Peyer's patch (tissue), 4 donors: ENCODE measurements at regions not wholly inside any gene's neighbourhood (a gene's known extent, or its start where the extent isn't known, plus 50 kb on each side); places are given as distances from the start of the nearest gene placed in this dataset.

Experiments used
- DNase-seq, 3 donors: peaks; one replicate each; pipeline ENCODE4 v3.0.0-alpha.2; 2017 to 2019
- H3K27ac ChIP-seq, 4 donors: fragments of 200-600 bp; sonication (generic); one replicate each; pipeline ENCODE4 v1.5.1; 2016 to 2019
- H3K27me3 ChIP-seq, 2 donors: fragments of 200-600 bp; sonication (generic); one replicate each; pipeline ENCODE4 v1.5.1; 2019
- H3K36me3 ChIP-seq, 3 donors: fragments of 200-600 bp; sonication (generic); one replicate each; pipeline ENCODE4 v1.5.1; 2016 to 2019
- H3K4me1 ChIP-seq, 4 donors: fragments of 200-600 bp; sonication (generic); one replicate each; pipeline ENCODE4 v1.5.1; 2016 to 2019
- H3K4me3 ChIP-seq, 4 donors: fragments of 200-600 bp; sonication (generic); 1 replicate in 3 of 4; 2 replicates in 1 of 4; pipeline ENCODE4 v1.5.1; 2016 to 2019; ENCODE audit warnings: mild to moderate bottlenecking in 1 of 4
- H3K9me3 ChIP-seq, 4 donors: fragments of 200-600 bp; sonication (generic); one replicate each; pipeline ENCODE4 v1.5.1; 2016 to 2019; ENCODE audit warnings: mild to moderate bottlenecking in 1 of 4
- POLR2A ChIP-seq, 2 donors: fragments of 450-650 bp; IDR thresholded peaks; one replicate each; pipeline ENCODE4 v1.5.1; 2017; ENCODE audit warnings: antibody characterized with exemption in 2 of 2, mild to moderate bottlenecking in 2 of 2, moderate library complexity in 2 of 2
- TF ChIP-seq, protein P1 (sequence below), 6 experiments: fragments of 450-650 bp in 4 of 6; fragments of 200-600 bp in 2 of 6; sonication (generic) in 1 of 6; IDR thresholded peaks; one replicate each; pipeline ENCODE4 v1.5.1; 2017 to 2019; ENCODE audit warnings: antibody characterized with exemption in 6 of 6, mild to moderate bottlenecking in 3 of 6, moderate library complexity in 1 of 6

DNA sequence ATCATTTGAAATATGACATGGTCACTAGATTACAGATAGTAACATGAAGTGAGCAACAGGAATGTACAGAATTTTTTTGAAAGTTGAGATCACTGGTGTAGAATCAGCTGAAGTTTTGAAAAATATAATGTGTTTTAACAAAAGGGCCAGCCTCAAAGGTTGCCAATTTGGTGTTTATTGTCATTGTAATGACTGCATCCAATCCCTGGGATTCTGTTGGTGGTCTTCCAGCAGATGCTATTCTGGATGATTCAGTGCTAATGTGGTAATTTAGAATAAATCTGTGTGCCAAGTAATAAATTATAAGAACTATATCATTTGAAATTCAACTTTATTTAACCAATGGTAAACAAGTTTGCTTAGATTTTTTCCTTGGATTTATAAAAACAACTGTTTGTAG lies 436.4 kb upstream of the PKN2 start:
- no peak for DNase-seq
- H3K9me3 ChIP-seq = no peaks in the 10 kb centered on the region
- no peaks in the 10 kb centered on the region for H3K27me3 ChIP-seq
- TF ChIP-seq POLR2A (IDR thresholded peaks at IDR 0.05) = no peak
- TF ChIP-seq, protein P1, sequence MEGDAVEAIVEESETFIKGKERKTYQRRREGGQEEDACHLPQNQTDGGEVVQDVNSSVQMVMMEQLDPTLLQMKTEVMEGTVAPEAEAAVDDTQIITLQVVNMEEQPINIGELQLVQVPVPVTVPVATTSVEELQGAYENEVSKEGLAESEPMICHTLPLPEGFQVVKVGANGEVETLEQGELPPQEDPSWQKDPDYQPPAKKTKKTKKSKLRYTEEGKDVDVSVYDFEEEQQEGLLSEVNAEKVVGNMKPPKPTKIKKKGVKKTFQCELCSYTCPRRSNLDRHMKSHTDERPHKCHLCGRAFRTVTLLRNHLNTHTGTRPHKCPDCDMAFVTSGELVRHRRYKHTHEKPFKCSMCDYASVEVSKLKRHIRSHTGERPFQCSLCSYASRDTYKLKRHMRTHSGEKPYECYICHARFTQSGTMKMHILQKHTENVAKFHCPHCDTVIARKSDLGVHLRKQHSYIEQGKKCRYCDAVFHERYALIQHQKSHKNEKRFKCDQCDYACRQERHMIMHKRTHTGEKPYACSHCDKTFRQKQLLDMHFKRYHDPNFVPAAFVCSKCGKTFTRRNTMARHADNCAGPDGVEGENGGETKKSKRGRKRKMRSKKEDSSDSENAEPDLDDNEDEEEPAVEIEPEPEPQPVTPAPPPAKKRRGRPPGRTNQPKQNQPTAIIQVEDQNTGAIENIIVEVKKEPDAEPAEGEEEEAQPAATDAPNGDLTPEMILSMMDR (IDR thresholded peaks at IDR 0.05) = no peak
- no peak overlapping the region for H3K27ac ChIP-seq
- no peaks in the 10 kb centered on the region for H3K36me3 ChIP-seq
- no peak overlapping the region for H3K4me3 ChIP-seq
- no peaks in the 10 kb centered on the region for H3K4me1 ChIP-seq

DNA sequence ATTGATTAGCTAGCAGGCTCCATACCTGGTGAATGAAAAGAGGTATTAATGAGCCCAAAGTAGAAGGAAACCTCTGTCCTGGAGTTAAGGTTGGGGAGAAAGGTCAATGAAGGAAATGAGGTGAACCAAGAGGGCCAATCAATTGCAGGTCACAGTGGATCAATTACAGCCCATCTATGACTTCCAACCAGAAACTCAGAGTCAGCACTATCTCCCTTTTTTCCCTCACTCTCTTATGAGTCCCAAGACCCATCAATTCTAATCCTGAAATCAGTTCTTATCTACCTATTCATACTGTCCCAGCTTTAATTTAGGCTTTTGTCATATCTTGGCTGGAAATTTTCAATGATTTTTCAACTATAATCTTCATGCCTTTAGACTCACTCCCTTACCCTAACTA lies 433.2 kb upstream of the PKN2 start:
- no peaks in the 10 kb centered on the region for H3K27me3 ChIP-seq
- no peak overlapping the region for H3K4me3 ChIP-seq
- no peaks in the 10 kb centered on the region for H3K36me3 ChIP-seq
- no peaks in the 10 kb centered on the region for H3K4me1 ChIP-seq
- no peak for TF ChIP-seq POLR2A (IDR thresholded peaks at IDR 0.05)
- TF ChIP-seq, protein P1 (IDR thresholded peaks at IDR 0.05) = no peak
- no peaks in the 10 kb centered on the region for H3K9me3 ChIP-seq
- no peak for DNase-seq
- H3K27ac ChIP-seq = no peak overlapping the region

DNA sequence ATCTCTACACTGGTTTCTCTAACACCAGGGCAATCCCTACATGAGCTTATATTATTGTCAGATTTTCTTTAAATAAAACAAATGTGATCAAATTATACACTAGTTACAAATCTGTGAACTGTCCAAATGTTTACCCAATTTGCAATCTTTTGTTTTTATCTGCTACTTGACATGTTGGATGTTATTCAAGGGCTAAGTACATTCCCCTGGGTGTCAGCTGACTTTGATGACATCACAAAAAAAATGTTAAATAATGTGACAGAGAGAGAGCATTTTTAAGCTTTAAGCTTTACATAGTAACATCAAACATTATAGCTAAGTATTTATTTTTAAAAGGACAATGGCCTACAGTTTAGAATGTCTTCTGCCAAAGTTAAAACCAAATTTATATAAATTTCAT lies 431.3 kb upstream of the PKN2 start:
- H3K4me3 ChIP-seq = no peak overlapping the region
- no peak overlapping the region for H3K27ac ChIP-seq
- no peaks in the 10 kb centered on the region for H3K27me3 ChIP-seq
- TF ChIP-seq, protein P1 (IDR thresholded peaks at IDR 0.05) = no peak
- no peaks in the 10 kb centered on the region for H3K4me1 ChIP-seq
- H3K36me3 ChIP-seq = no peaks in the 10 kb centered on the region
- DNase-seq = no peak
- no peaks in the 10 kb centered on the region for H3K9me3 ChIP-seq

DNA sequence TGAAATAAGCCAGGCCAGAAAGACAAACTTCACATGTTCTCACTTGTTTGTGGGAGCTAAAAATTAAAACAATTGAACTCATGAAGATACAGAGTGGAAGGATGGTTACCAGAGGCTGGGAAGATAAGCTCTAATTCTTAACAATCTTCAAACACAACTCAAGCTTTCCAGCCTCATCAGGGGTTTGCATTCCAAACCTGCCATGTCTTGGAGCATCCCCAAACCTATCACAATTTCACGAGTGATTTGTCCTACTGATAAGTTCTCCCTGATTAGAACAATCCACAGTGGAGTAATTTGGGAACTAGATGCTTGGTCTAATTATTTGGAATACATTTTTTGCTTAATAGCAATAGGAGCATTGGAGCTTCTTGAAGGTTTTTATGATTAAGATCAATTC lies 418.5 kb upstream of the PKN2 start:
- Histone ChIP-seq H3K36me3 (no peaks in the 10 kb centered on the region), H3K4me3 (no peak overlapping the region), H3K27me3 (no peaks in the 10 kb centered on the region), H3K27ac (no peak overlapping the region), H3K9me3 (no peaks in the 10 kb centered on the region), H3K4me1 (no peaks in the 10 kb centered on the region)
- no peak for TF ChIP-seq POLR2A (IDR thresholded peaks at IDR 0.05)
- TF ChIP-seq, protein P1 (IDR thresholded peaks at IDR 0.05) = no peak
- DNase-seq = no peak

DNA sequence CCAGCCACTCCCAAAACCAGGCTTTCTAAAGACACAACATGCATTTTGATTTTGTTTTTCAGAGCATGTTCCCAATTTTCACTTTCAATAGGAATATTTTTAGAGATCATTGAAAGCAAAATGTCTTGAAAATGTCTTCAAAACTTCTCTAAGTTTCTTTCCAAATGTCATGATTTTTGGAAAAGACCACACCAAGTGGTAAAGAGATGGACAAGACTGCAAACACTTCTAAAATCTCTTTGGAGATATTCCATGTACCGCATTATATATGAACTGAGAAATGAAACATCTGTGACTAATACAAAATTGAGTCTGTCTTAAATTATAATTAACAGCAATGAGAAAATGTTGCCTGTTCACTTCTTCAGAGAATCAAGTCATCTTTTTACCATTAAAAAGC lies 418.0 kb upstream of the PKN2 start:
- no peak overlapping the region for H3K27ac ChIP-seq
- no peak for DNase-seq
- H3K27me3 ChIP-seq = no peaks in the 10 kb centered on the region
- TF ChIP-seq, protein P1 (IDR thresholded peaks at IDR 0.05) = no peak
- no peak for TF ChIP-seq POLR2A (IDR thresholded peaks at IDR 0.05)
- H3K4me1 ChIP-seq = no peaks in the 10 kb centered on the region
- H3K4me3 ChIP-seq = no peak overlapping the region
- H3K36me3 ChIP-seq = no peaks in the 10 kb centered on the region
- no peaks in the 10 kb centered on the region for H3K9me3 ChIP-seq

DNA sequence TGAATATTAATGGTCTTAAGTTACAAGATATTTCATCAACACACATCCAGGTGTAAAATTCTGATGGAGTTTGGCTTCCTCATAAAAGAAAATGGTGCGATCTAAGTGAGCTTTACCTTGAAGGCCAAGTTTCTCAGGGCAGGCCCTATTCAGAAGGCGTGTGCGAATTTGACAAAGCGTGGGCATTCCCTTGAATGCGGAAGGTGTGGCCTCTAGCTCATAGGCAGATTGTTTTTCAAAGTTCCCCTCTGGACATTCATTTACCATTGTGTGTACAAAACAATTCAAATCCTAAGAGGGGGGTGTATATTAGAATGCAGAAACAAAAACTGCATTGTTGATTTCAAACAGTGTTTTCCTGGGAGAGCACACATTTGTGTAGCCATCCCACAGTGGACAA lies 411.9 kb upstream of the PKN2 start:
- Histone ChIP-seq H3K27me3 (no peaks in the 10 kb centered on the region), H3K4me1 (no peaks in the 10 kb centered on the region), H3K36me3 (no peaks in the 10 kb centered on the region), H3K4me3 (no peak overlapping the region), H3K27ac (no peak overlapping the region), H3K9me3 (no peaks in the 10 kb centered on the region)
- no peak for TF ChIP-seq POLR2A (IDR thresholded peaks at IDR 0.05)
- TF ChIP-seq, protein P1 (IDR thresholded peaks at IDR 0.05) = no peak
- no peak for DNase-seq
